GM18505 (cell line): ENCODE measurements at regions not wholly inside any gene's neighbourhood (a gene's known extent, or its start where the extent isn't known, plus 50 kb on each side); places are given as distances from the start of the nearest gene placed in this dataset.
"Not testable (repeated sequence)": the region's sequence is repeated elsewhere in the genome, so short reads cannot be mapped to it uniquely, and the experiment has no call there.

Experiments
- ATAC-seq: cut with Tn5 transposase; IDR thresholded peaks from one replicate; pipeline ENCODE4 v1.9.1; 2021; ENCODE audit not compliant: unreplicated experiment
- POLR2A ChIP-seq: IDR thresholded peaks from 4 replicates; pipeline ENCODE4 v1.6.1; 2011; ENCODE audit warnings: borderline replicate concordance; ENCODE audit not compliant: insufficient read depth, insufficient read length; ENCODE audit errors: extremely low read depth

DNA sequence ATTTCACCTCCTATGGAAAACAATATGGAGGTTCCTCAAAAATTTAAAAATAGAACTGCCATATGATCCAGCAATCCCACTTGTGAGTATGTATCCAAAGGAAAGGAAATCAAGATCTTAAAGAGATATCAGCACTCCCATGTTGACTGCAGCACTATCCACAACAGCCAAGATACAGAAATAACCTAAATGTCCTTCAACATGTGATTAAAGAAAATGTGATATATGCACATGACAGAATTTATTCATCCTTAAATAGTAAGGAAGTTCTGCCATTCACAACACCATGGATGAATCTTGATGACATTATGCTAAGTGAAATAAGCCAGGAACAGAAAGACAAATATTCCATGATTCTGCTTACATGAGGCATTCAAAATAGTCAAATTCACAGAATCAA is 303.6 kb upstream of the LRRN1 start:
- no peak for ATAC-seq
- no peak for TF ChIP-seq POLR2A

DNA sequence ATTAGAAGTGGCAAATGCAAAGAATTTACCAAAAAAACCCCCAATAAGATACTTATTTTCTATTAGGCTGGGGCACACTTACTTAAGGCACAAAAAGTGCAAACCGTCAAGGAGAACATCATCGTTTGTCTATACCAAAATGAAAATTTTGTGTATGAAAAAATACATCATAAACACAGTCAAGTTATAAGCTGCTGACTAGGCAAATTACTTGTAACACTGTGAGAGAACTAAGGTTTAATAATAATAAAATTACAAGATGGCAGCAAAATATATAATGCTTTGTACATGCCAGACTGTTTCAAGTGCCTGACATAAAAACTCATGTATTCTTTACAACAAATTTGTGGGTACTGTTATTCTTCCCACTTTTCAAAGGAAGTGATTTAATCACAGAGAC is 297.2 kb upstream of the CRBN start:
- ATAC-seq, result no peak
- TF ChIP-seq POLR2A, result no peak

DNA sequence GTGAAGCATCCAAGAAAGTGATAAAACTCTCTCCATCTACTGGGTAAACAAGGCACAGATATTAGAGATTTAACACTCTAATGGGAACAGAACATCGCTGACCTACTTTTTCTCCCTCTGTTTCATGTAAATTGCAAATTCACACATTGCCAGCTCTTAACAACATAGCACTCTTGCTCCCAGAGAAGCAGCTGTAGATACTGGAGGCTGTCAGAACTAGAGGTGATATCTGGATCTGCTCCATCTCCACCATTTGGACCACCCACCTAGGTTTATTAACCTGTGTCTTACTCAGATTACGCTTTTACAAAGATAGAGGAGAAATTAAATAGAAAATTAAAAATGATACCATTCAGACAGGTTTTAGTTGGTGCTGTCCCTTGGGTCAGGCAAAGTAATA is 289.1 kb upstream of the CRBN start:
- no peak for TF ChIP-seq POLR2A

DNA sequence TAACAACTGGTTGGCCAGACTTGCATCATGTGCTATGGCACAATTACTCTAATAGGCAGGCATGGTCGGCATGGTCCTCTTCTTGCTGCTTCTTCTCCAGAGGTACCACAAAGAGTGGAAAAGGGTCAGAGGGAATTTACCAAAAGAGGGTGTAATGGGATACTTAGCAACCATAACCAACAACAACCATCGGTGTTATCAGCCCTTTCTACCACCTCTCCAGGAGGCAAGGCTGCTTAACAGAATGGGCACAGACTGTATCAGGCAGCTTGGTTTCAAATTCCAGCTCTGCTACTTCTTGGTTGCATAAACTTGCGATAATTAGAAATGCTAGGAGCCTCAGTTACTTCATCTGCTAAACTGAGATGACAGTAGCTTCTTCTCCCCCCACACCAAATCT is 284.6 kb upstream of the CRBN start:
- ATAC-seq, result no peak
- TF ChIP-seq POLR2A, result no peak

More for the DNA sequence above, 289.1 kb upstream of the CRBN start:
- no peak for ATAC-seq

DNA sequence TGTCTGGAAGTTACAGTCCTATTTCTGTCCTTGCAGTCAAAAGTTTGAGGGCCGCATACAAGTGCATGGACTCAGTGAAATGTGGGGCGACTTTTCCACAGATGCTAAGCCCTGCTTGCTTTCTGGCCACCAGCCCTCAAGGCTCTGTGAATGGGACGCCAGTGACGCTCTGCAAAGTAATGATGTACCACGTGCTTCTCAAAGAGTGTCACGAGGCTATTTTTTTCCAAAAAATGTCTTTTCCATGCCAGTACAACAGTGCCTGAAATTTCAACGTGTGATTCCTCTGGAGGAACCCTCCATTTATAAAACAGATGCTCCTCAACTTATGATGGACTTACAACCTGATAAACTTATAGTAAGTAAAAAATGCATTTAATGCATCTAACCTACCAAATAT is 281.8 kb upstream of the CRBN start:
- ATAC-seq, result no peak
- TF ChIP-seq POLR2A, result no peak

DNA sequence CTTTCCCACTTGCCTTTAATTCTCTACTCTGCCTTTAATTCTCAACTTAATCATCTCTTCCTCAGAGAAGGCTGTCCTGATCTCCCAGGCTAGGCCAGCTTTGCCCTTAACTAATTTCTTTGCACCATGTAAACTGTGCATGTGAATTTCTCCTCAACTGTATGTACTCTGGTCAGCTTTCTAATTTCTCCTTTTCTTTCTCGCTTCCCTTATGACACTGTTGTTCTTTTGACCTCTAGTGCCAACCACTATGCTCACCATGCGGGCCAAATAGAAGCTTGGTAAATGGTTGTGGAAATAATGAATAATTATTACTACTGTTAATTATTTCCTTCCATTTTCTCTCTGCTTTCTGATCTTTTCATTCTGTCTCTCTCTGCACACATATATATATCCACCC is 269.0 kb upstream of the CRBN start:
- TF ChIP-seq POLR2A, result no peak
- no peak for ATAC-seq

DNA sequence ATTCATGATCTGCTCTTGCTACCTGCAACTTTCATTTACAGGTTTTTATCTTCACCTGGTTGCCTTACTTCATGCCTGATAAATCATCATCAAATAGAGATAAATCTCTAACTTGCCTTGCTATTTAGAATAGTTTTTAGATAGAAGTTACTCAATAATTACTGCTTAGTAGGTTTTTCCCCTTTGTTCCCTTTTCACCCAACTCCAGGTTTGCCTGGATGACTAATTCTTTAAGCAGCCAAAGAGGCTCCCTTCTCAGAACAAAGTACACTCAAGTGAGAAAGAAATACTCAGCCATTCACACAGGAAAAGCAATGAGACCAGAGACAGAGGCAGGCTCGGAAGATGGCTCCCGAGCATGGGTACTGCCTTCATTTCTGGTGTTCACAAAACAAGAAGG is 268.1 kb upstream of the CRBN start:
- no peak for TF ChIP-seq POLR2A

DNA sequence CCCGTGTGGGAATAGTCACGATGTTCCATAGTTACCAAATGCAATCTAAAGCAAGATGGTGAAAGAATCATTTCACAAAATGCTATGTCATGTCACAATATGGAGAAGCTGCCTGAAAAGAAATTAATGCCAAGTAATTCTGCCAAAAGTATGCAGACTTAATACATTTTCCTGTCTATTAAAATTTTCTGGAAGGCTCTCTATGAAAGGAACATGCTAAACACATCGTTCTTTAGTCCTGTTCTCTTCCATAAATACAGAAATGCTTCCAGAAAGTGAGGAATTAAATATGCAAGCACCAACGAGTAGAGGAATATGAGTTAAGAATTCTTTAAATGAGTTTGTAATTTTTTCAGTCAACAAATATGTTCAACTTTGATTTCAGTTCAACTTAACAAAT is 266.8 kb upstream of the CRBN start:
- no peak for ATAC-seq

More for the DNA sequence above, 268.1 kb upstream of the CRBN start:
- ATAC-seq, result no peak

DNA sequence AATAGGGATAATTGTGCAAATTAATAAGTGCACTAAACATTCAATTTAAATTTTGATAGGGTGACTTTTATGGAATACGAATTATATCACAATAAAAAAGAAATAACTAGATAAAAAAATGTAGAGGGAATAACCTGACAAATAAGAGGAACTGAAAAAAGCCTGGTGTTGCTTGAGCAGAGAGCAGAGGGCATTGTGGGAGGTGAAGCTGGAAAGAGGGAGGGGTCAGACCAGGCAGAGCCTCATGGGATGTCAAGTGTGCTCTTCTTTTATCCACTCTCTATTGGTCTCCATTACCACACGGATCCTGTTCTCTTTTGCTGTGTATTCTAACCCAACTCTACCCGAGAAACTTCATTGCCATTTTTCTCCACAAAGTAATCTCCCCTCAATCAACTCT is 264.0 kb upstream of the CRBN start:
- ATAC-seq, result peak; percentile 75
- no peak for TF ChIP-seq POLR2A

More for the DNA sequence above, 266.8 kb upstream of the CRBN start:
- TF ChIP-seq POLR2A, result no peak

DNA sequence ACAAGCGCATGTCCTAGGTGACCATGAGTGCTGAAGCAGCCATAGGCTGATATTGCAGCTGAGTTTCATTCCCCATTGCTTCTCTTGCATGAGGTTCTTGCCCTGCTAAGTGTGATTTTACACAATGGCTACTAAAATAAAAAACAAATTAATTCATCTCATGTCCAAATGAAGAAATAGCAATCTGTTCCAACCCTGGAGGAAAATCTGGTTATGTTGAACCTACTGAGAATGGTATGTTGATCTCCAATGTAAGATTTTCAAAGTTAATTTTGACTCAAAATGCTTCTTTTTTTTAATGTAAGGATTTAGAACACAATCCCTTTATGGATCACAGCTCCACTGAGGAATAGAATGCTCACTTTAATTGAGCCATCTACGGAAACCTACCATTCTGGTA is 254.2 kb upstream of the CRBN start:
- ATAC-seq, result no peak
- no peak for TF ChIP-seq POLR2A

DNA sequence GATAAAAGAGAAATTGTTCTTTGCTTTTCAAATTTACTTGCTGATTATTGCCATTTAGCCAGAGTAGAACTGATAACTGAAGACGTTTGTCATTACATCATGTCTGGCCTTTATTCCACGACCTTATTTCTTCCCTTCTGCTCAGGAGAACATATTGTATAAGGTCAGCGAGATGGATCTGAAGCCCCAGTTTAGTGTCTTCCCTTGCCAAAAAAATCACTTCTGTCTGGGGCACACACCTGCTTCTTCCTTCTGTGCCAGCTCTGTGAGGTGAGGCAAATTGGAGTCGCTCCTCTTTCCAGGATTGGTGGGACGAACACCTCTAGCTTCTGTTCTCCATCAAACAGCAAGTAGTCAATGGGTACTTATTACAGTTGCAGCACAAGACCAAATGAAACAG is 250.3 kb upstream of the CRBN start:
- no peak for ATAC-seq
- TF ChIP-seq POLR2A, result no peak

DNA sequence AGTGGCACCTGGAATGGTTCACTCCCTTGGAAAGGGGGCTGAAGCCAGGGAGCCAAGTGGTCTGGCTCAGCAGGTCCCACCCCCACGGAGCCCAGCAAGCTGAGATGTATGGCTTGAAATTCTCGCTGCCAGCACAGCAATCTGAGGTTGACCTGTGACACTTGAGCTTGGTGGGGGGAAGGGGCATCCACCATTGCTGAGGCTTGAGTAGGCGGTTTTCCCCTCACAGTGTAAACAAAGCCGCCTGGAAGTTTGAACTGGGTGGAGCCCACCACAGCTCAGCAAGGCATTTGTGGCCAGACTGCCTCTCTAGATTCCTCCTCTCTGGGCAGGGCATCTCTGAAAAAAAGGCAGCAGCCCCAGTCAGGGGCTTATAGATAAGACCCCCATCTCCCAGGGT is 228.2 kb upstream of the CRBN start:
- ATAC-seq, result not testable (repeated sequence)

DNA sequence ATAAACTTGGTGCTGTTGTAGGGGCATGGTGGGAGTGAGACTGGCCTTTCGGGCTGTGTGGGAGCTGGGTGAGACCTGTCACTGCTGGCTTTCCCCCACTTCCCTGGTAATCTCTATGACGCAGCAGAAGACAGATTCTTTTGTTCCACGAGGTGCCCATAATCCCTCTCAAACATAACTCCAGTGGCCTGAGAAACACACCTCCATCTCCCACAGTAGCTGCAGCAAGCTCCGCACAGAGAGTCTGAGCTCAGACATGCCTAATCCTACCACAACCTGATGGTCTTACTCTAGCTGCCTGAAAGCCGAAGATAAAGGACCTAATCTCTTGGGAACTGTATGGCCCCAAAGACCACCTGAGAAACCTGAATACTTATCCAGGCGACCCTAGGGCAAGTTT is 225.6 kb upstream of the CRBN start:
- ATAC-seq, result no peak

DNA sequence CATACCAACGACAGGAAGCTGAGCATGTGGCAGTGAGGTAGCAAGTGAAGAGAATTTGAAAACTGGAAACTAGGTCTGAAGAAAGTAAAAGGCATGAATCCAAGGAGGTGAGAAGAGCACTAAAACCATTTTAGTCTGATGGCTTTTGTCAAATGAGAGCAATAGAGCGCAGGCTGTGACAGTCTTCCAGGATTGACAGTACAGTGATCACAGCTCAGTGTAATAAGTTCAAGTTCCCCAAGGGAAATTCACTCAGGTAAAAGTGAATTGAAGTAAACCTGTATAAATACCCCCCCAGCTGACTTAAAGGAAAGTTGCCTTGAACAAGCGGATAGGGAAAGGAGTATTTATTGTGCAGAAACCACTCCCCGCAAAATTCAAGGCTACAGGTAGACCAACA is 224.2 kb upstream of the CRBN start:
- no peak for ATAC-seq
- TF ChIP-seq POLR2A, result no peak

More for the DNA sequence above, 225.6 kb upstream of the CRBN start:
- TF ChIP-seq POLR2A, result no peak

DNA sequence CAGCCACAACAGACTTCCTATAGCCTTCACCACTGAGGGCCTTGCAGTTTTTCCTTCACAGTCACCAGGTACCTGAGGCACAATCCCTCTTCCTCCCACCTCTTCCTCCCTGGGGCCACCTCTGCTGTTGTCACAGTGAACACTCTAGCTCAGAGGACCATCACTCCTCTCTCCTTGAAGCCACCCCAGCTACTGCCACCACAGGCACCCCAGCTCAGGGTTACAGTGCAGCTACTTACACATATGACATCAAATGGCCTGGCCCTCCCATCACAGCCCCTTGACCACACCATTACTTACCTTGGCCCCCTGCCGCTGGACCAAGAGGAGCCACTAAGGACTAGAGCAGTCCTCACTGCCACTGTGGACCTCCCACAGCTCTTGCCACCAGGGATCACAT is 213.5 kb upstream of the CRBN start:
- ATAC-seq, result no peak
- no peak for TF ChIP-seq POLR2A
